ENCODE measurements at regions not wholly inside any gene's neighbourhood (a gene's known extent, or its start where the extent isn't known, plus 50 kb on each side); places are given as distances from the start of the nearest gene placed in this dataset.

GRCh38 chr7:142556740-142557139, 192.5 kb upstream of the PRSS1 start:
- TF ChIP-seq CTCF (IDR thresholded peaks at IDR 0.05): peak; percentile 16 to 55 (median 22)
- no peak for TF ChIP-seq POLR2A (IDR thresholded peaks at IDR 0.05)

Measured in breast epithelium (tissue), 3 donors.